ENCODE measurements at regions not wholly inside any gene's neighbourhood (a gene's known extent, or its start where the extent isn't known, plus 50 kb on each side); places are given as distances from the start of the nearest gene placed in this dataset.
"Not testable (repeated sequence)": the region's sequence is repeated elsewhere in the genome, so short reads cannot be mapped to it uniquely, and the experiment has no call there.

- H3K27ac ChIP-seq, result no peak overlapping the region
- TF ChIP-seq CTCF (IDR thresholded peaks at IDR 0.05), result no peak
- DNase-seq (ENCODE audit: low spot score), result no peak
- H3K4me3 ChIP-seq, result no peak overlapping the region
Measured at GRCh38 chr22:49391436-49391835, 436.2 kb downstream of the BRD1 start.

GRCh38 chr22:49390954-49391353 lies 436.7 kb downstream of the BRD1 start:
- TF ChIP-seq CTCF (IDR thresholded peaks at IDR 0.05), result no peak
- H3K4me3 ChIP-seq, result no peak overlapping the region
- no peak overlapping the region for H3K27ac ChIP-seq
- no peak for DNase-seq (ENCODE audit: low spot score)

- not testable (repeated sequence) for H3K4me3 ChIP-seq; H3K27ac ChIP-seq; DNase-seq (ENCODE audit: low spot score)
Measured at GRCh38 chr22:49383909-49384308, 443.8 kb downstream of the BRD1 start.

- H3K4me3 ChIP-seq, result no peak overlapping the region
- no peak for DNase-seq (ENCODE audit: low spot score)
- H3K27ac ChIP-seq, result no peak overlapping the region
- no peak for TF ChIP-seq CTCF (IDR thresholded peaks at IDR 0.05)
Measured at GRCh38 chr22:49382451-49382735, 445.3 kb downstream of the BRD1 start.

- no peak overlapping the region for H3K27ac ChIP-seq
- no peak for TF ChIP-seq CTCF (IDR thresholded peaks at IDR 0.05)
- H3K4me3 ChIP-seq, result no peak overlapping the region
- no peak for DNase-seq (ENCODE audit: low spot score)
Measured at GRCh38 chr22:49381595-49382450, 445.9 kb downstream of the BRD1 start.

- no peak for TF ChIP-seq CTCF (IDR thresholded peaks at IDR 0.05)
- Histone ChIP-seq H3K27ac (no peak overlapping the region), H3K4me3 (no peak overlapping the region)
- no peak for DNase-seq (ENCODE audit: low spot score)
Measured at GRCh38 chr22:49380828-49381114, 446.9 kb downstream of the BRD1 start.

GRCh38 chr22:49380095-49380827 lies 447.4 kb downstream of the BRD1 start:
- no peak overlapping the region for H3K4me3 ChIP-seq
- no peak overlapping the region for H3K27ac ChIP-seq
- TF ChIP-seq CTCF (IDR thresholded peaks at IDR 0.05), result no peak
- no peak for DNase-seq (ENCODE audit: low spot score)
